Uterus (tissue), 3 donors: ENCODE measurements at regions not wholly inside any gene's neighbourhood (a gene's known extent, or its start where the extent isn't known, plus 50 kb on each side); places are given as distances from the start of the nearest gene placed in this dataset.

ENCODE experiments used
- DNase-seq, 2 donors: peaks; one replicate each; pipeline ENCODE4 v3.0.0-alpha.2; 2019 to 2020
- H3K27ac ChIP-seq, 2 donors: fragments of 200-600 bp; sonication (generic); 1 replicate in 1 of 2; 2 replicates in 1 of 2; pipeline ENCODE4 v1.5.1; 2016 to 2018
- H3K27me3 ChIP-seq, 2 donors: fragments of 200-600 bp; sonication (generic); one replicate each; pipeline ENCODE4 v1.5.1; 2018 to 2019; ENCODE audit warnings: control low read depth in 1 of 2
- H3K36me3 ChIP-seq, 2 donors: fragments of 200-600 bp; sonication (generic); one replicate each; pipeline ENCODE4 v1.5.1; 2019; ENCODE audit warnings: control low read depth in 1 of 2
- H3K4me1 ChIP-seq, 2 donors: fragments of 200-600 bp; sonication (generic); one replicate each; pipeline ENCODE4 v1.5.1; 2018 to 2019; ENCODE audit warnings: control low read depth in 1 of 2
- H3K4me3 ChIP-seq, 2 donors: fragments of 200-600 bp; sonication (generic); 1 replicate in 1 of 2; 2 replicates in 1 of 2; pipeline ENCODE4 v1.5.1; 2018 to 2019; ENCODE audit warnings: mild to moderate bottlenecking in 1 of 2
- H3K9me3 ChIP-seq, 2 donors: fragments of 200-600 bp; sonication (generic); one replicate each; pipeline ENCODE4 v1.5.1; 2019; ENCODE audit warnings: control low read depth in 1 of 2
- CTCF ChIP-seq, 4 experiments: fragments of 200-600 bp in 2 of 4; fragments of 450-650 bp in 2 of 4; sonication (generic) in 2 of 4; IDR thresholded peaks; one replicate each; pipeline ENCODE4 v1.5.1; 2016 to 2019; ENCODE audit warnings: antibody characterized with exemption in 4 of 4, mild to moderate bottlenecking in 2 of 4, moderate library complexity in 1 of 4
- POLR2A ChIP-seq, 2 donors: fragments of 450-650 bp; IDR thresholded peaks; one replicate each; pipeline ENCODE4 v1.6.1; 2016; ENCODE audit warnings: antibody characterized with exemption in 2 of 2, mild to moderate bottlenecking in 1 of 2, moderate library complexity in 1 of 2
- intact Hi-C: fragments of 100-400 bp; cut with DNase I; formaldehyde crosslinking; loops from one replicate; pipeline ENCODE4 v1.15.1; 2023; ENCODE audit warnings: low total_unique reads
- donor health status: DM: yes; HTN: yes; CAD: no.

GRCh38 chr12:24707334-24707733 is 241.6 kb downstream of the BCAT1 start:
- H3K27me3 ChIP-seq = no peaks in the 10 kb centered on the region
- H3K9me3 ChIP-seq = no peaks in the 10 kb centered on the region
- no peaks in the 10 kb centered on the region for H3K36me3 ChIP-seq
- H3K4me3 ChIP-seq = no peak overlapping the region
- H3K4me1 ChIP-seq = no peaks in the 10 kb centered on the region
- no peak overlapping the region for H3K27ac ChIP-seq
- TF ChIP-seq POLR2A (IDR thresholded peaks at IDR 0.05) (no peak), CTCF (IDR thresholded peaks at IDR 0.05) (no peak)
- DNase-seq = no peak
- intact Hi-C loops = no loop called here

GRCh38 chr12:24705741-24706358 is 243.1 kb downstream of the BCAT1 start:
- no peak overlapping the region for H3K4me3 ChIP-seq
- H3K36me3 ChIP-seq = no peaks in the 10 kb centered on the region
- no peak overlapping the region for H3K27ac ChIP-seq
- TF ChIP-seq POLR2A (IDR thresholded peaks at IDR 0.05) (no peak), CTCF (IDR thresholded peaks at IDR 0.05) (no peak)
- H3K27me3 ChIP-seq = no peaks in the 10 kb centered on the region
- no peaks in the 10 kb centered on the region for H3K4me1 ChIP-seq
- DNase-seq = no peak
- H3K9me3 ChIP-seq = no peaks in the 10 kb centered on the region
- intact Hi-C loops = no loop called here

GRCh38 chr12:24705216-24705615 is 243.7 kb downstream of the BCAT1 start:
- H3K27me3 ChIP-seq = no peaks in the 10 kb centered on the region
- no peaks in the 10 kb centered on the region for H3K4me1 ChIP-seq
- no peak for TF ChIP-seq CTCF (IDR thresholded peaks at IDR 0.05)
- no peak for TF ChIP-seq POLR2A (IDR thresholded peaks at IDR 0.05)
- no peak overlapping the region for H3K27ac ChIP-seq
- H3K36me3 ChIP-seq = no peaks in the 10 kb centered on the region
- H3K9me3 ChIP-seq = no peaks in the 10 kb centered on the region
- intact Hi-C loops = no loop called here
- no peak overlapping the region for H3K4me3 ChIP-seq
- no peak for DNase-seq

GRCh38 chr12:24701343-24701742 is 247.6 kb downstream of the BCAT1 start:
- no peaks in the 10 kb centered on the region for H3K4me1 ChIP-seq
- no peaks in the 10 kb centered on the region for H3K9me3 ChIP-seq
- TF ChIP-seq CTCF (IDR thresholded peaks at IDR 0.05) (no peak), POLR2A (IDR thresholded peaks at IDR 0.05) (no peak)
- no peak overlapping the region for H3K4me3 ChIP-seq
- H3K27me3 ChIP-seq = no peaks in the 10 kb centered on the region
- no peak for DNase-seq
- intact Hi-C loops = no loop called here
- H3K27ac ChIP-seq = no peak overlapping the region
- no peaks in the 10 kb centered on the region for H3K36me3 ChIP-seq

- no peaks in the 10 kb centered on the region for H3K36me3 ChIP-seq
- H3K27ac ChIP-seq = no peak overlapping the region
- no peak overlapping the region for H3K4me3 ChIP-seq
- H3K9me3 ChIP-seq = no peaks in the 10 kb centered on the region
- no peak for DNase-seq
- intact Hi-C loops = no loop called here
- TF ChIP-seq POLR2A (IDR thresholded peaks at IDR 0.05) (no peak), CTCF (IDR thresholded peaks at IDR 0.05) (no peak)
- no peaks in the 10 kb centered on the region for H3K27me3 ChIP-seq
- H3K4me1 ChIP-seq = no peaks in the 10 kb centered on the region
Measured at GRCh38 chr12:24698972-24699371, 249.9 kb downstream of the BCAT1 start.
